Left renal pelvis (tissue), 4 donors: ENCODE measurements at regions not wholly inside any gene's neighbourhood (a gene's known extent, or its start where the extent isn't known, plus 50 kb on each side); places are given as distances from the start of the nearest gene placed in this dataset.

Source experiments
- DNase-seq, 4 donors: peaks; one replicate each; pipeline ENCODE4 v3.0.0-alpha.2; 2013; ENCODE audit warnings: low read depth in 4 of 4, low spot score in 3 of 4

DNA sequence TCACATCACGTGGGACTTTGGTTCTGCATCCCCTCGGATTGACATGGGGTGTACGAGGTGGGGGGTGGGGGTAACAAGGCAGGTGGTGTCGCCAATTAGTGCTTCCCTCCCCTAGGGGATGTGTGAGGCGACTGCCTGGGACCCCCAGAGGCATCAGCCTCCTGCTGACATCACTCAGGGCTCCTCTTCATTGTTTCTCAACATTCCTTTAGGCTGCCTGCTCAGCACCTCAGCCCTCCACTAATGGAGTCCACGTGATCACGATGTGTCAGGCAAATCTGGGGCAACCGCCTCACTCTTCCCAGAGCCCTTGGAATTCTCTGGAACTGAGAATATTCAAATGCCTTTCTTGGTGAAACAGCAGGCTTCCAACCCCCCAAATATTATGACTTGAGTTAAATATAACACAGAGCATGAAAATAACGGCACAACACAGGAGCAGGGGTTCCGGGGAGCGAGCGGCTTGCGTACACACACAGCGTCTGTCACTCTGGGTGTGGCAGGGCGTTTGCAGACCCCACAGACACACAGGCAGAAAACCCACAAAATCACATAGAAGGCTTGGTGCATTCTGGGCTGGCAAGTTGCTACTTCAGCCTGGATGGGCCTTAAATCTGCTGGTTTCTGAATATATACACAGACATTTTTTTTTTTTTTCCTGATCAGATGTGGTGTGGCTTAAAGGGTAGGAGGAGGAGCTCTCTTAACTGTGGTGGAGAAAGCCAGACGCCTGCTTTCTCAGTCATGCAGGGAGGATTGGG is 170.1 kb upstream of the CADM1 start:
- DNase-seq = no peak

DNA sequence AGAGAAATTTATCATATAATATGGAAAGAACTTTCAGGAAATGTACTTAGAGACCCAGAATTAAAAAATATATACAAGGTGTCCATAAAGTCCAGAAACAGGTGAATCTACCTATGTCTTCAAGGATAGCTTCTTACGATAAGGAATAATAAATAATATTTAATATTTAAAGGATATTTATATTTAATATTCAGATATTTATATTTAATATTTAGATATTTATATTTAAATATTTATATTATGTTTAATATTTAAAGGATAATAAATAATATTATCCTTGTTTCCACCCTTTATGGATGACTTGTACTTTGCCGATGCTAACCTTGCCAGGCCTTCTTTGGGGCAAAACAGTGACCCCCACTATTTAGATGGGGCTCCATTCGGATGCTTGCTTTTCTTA is 169.5 kb upstream of the CADM1 start:
- DNase-seq = no peak

DNA sequence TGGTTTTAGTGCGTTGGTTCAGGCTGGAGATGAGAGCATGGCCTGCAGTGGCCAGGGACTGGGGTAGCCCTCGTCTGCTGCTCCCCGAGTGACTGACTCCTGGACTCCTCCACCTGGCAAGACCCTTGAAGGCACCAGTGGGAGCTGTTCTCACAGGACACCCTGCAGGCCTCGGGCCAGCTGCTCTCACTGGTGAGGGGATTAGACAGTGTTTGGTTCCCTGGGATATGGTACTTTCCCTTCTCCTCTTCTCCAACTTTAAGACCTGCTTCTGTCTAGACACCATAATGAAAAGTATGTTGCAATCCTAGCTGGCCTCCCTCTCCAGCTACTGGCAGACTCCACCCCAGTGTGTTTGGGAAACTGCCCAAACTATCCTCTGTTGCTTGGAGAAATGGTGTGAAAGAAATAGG is 168.8 kb upstream of the CADM1 start:
- DNase-seq = no peak

DNA sequence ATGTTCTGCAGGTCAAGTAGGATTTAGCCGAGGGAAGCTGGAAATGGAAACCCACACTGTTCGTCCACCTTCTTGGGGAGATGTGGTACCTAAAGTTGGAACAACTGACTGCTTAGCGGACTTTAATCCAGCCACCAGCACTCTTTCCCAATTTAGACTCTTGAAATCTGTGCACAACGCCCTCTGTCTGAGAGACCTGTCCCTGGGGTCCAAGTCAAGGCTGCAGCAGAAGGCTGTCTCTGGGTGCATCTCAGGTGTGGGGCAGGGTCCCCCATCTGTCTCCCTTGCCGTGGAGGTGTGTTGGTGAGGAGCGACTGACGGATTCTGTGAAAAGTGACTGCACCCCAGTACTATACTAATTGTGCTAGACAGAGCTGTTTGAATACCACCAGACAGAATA is 168.2 kb upstream of the CADM1 start:
- no peak for DNase-seq

DNA sequence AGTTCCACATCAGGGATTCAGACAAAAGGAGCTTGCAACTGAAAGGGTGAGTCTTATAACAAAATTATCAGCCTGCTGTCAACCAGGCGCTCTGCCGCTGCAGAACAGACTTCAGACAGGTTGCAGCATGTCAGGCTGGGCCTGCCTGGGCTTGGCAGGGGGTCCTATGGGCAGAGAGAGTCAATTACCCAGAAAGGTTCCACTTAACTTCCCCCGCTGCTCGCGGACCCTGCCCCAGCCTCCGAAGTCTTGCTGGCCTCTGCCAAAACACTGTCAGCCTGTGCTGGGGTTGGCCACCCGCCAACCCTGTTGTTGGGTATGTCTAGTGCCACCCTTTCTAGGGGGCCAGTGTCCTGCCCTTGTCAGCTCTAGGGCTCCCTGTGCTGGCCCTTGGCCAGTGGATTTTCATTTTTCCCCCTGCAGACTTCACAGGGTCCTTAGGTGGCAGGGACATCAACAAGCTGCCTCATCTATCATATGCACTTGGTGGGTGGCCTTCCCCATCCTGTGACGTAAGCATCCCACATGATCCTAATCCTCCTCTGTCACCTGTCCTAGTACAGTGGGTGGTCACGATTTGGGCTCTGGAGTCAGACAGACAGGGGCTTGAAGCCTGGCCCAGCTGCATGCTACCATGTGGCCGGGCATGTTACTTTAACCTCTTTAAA is 166.5 kb upstream of the CADM1 start:
- no peak for DNase-seq

DNA sequence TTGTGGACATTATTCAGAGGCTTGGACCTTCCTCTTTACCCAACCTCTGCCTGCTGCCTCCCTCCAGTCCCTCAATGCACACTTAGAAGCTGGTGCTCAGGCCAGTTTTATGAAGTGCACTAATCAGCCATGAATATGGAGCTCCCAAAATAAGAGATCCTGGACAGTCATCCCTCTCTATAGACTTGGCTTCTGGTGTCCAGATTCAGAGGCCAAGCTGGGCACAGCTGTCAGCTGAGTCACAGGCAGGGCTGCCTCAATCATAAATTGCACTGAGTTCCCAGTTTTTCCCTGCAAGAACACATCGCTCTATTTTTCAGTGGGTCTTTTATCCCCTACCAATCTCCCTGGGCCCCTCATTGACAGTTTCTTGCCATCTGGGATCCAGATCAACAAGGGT is 161.7 kb upstream of the CADM1 start:
- DNase-seq = no peak

- no peak for DNase-seq
Observed at GRCh38 chr11:115665175-115665821, 161.1 kb upstream of the CADM1 start.

GRCh38 chr11:115664313-115664712 is 160.1 kb upstream of the CADM1 start:
- no peak for DNase-seq

GRCh38 chr11:115663790-115664189 is 159.6 kb upstream of the CADM1 start:
- no peak for DNase-seq

DNA sequence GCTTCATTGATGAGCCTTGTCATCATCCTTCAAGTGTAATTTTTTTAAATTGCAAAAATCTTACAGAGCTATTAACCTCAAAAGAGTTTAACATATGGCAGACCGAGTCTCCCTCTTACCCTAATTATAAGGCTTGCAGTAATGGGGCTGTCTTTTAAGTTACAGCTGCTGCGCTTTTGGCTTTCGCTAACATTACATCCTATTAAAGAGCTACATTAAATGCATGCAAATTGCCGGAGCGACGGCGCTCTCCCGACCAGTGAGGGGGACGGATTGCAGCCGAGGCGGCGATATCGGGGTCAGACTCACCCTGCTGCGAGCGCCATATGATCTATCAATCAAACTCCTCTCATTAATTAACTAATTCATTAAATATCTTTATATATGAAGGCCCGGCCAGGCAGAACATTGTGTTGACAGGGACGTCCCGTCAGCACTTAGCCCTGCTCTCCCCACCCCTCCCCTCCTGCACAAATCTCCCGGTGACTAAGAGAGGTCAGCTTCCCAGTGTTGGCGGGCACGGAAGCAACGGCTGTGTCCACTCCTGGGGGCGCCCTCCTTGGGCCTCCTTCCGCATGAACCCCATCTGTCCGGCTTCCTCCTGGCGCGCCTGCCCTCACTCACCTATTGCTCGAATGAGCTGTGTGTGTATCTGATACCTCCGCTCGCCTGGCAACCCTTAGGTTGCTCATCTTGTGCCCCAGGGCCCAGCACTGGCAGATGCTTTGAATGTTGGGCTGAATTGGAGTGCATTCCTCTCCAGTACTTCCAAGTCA is 156.0 kb upstream of the CADM1 start:
- no peak for DNase-seq

- no peak for DNase-seq
Observed at GRCh38 chr11:115659061-115659963, 155.1 kb upstream of the CADM1 start.

- DNase-seq = no peak
Observed at GRCh38 chr11:115657586-115657985, 153.4 kb upstream of the CADM1 start.

DNA sequence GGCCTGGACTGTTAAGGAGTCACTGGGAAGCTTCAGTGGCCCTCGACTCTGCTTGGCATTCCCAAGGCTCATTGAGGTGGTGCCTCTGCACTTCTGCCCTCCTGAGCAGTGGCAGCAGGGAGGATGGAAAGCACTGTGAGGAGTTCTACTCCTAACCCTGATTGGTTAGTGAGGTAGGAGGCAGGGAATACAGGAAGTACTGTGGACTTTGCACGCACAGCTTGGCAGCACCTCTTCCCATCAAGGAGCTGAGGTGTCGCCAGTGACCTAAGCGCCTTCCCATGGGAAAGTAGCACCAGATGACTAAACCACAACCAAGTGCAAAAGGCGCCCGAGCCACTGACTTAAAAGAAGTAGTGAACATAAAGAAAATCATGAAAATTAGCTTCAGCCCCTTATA is 152.5 kb upstream of the CADM1 start:
- no peak for DNase-seq

- no peak for DNase-seq
Observed at GRCh38 chr11:115656041-115656440, 151.8 kb upstream of the CADM1 start.

DNA sequence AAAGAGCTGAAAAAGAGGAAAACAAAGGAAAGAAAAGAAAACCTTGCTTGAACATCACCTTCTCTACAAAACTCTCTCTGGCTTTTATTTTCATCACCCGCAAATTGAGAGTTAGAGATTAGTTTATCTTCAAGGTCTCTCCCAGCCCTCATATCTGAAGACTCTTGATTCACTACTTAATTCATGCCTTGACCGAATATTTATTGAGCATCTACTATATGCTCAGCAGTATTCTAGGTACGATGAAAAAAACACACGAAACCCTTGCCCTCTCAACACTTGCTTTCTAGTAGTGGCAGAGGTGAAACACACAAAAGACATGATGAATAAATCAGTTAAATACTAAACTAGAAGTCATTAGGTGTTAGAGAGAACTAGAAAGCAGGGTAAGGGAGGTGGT is 150.6 kb upstream of the CADM1 start:
- no peak for DNase-seq

- DNase-seq = no peak
Observed at GRCh38 chr11:115653926-115654325, 149.7 kb upstream of the CADM1 start.

DNA sequence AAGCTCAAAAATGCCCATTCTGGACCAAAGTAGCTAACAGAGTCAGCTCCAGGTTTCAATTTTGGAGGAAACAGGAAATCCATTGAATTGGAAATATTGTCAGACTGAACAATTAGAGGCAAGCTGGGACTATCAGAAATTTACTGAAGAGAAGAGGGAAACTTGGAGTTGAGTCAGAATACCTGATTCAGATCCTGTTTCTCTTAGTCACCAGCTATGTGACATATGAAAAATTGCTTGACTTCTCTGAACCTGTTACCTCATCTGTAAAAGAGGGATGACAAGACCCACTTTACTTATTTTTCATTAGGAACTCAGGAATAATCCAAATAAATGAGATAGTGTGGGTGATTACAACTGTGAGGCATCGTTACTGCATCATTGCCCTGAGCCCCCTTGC is 148.9 kb upstream of the CADM1 start:
- DNase-seq = no peak

DNA sequence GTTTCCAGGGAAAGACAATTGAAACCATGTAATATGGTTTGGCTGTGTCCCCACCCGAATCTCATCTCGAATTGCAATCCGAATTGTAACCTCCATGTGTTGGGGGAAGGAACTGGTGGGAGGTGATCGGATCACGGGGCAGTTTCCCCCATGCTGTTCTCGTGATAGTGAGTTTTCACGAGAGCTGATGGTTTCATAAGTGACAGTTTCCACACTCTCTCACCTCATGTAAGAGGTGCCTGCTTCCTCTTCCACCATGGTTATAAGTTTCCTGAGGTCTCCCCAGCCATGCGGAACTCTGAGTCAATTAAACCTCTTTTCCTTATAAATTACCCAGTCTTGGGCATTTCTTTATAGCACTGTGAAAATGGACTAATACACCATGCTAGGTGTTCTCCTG is 148.3 kb upstream of the CADM1 start:
- no peak for DNase-seq

DNA sequence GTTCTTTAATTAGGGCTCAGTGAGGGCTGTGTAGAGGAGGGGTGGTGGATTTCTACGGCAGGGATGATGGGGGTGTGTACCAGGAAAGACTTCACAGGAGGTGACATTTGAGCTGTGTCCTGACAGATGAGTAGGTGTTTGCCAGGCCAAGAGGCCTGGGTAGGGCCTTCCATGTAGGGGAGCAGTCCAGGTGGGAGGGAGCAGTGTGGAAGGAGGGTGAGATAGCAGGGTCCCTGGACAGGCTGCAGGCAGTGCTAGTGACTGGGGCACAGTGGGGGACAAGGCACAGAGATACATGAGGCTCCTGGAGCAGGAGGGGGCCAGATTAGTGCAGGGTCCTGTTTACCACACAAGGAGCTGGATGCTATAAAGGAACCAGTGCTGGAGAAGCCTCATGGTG is 147.9 kb upstream of the CADM1 start:
- no peak for DNase-seq

- DNase-seq = no peak
Observed at GRCh38 chr11:115649461-115649860, 145.2 kb upstream of the CADM1 start.
